Muscle of arm (tissue), 1 donor: ENCODE measurements at regions not wholly inside any gene's neighbourhood (a gene's known extent, or its start where the extent isn't known, plus 50 kb on each side); places are given as distances from the start of the nearest gene placed in this dataset.

ENCODE experiments used
- DNase-seq: peaks from one replicate; pipeline ENCODE4 v3.0.0-alpha.2; 2013

GRCh38 chrX:95585321-95585720, 1099.3 kb upstream of the DIAPH2 start:
- no peak for DNase-seq

GRCh38 chrX:95612350-95612749, 1072.3 kb upstream of the DIAPH2 start:
- no peak for DNase-seq

GRCh38 chrX:95622200-95622599, 1062.4 kb upstream of the DIAPH2 start:
- no peak for DNase-seq

GRCh38 chrX:95626748-95627147, 1057.9 kb upstream of the DIAPH2 start:
- no peak for DNase-seq

GRCh38 chrX:95628796-95629195, 1055.8 kb upstream of the DIAPH2 start:
- DNase-seq: no peak

GRCh38 chrX:95629737-95630136, 1054.9 kb upstream of the DIAPH2 start:
- DNase-seq: no peak

GRCh38 chrX:95640226-95640625, 1044.4 kb upstream of the DIAPH2 start:
- DNase-seq: no peak

GRCh38 chrX:95645738-95646137, 1038.9 kb upstream of the DIAPH2 start:
- no peak for DNase-seq

GRCh38 chrX:95662200-95662599, 1022.4 kb upstream of the DIAPH2 start:
- no peak for DNase-seq

- no peak for DNase-seq
Observed at GRCh38 chrX:95666056-95666455, 1018.6 kb upstream of the DIAPH2 start.

- no peak for DNase-seq
Observed at GRCh38 chrX:95675011-95675410, 1009.6 kb upstream of the DIAPH2 start.

- no peak for DNase-seq
Observed at GRCh38 chrX:95675794-95676193, 1008.8 kb upstream of the DIAPH2 start.

GRCh38 chrX:95678679-95679078, 1006.0 kb upstream of the DIAPH2 start:
- DNase-seq: no peak

- no peak for DNase-seq
Observed at GRCh38 chrX:95693365-95693764, 991.3 kb upstream of the DIAPH2 start.

- DNase-seq: no peak
Observed at GRCh38 chrX:95703696-95704095, 980.9 kb upstream of the DIAPH2 start.

- DNase-seq: no peak
Observed at GRCh38 chrX:95716841-95717240, 967.8 kb upstream of the DIAPH2 start.

GRCh38 chrX:95718746-95719145, 965.9 kb upstream of the DIAPH2 start:
- DNase-seq: no peak

- no peak for DNase-seq
Observed at GRCh38 chrX:95721011-95721410, 963.6 kb upstream of the DIAPH2 start.

- no peak for DNase-seq
Observed at GRCh38 chrX:95728446-95728845, 956.2 kb upstream of the DIAPH2 start.

GRCh38 chrX:95729401-95729800, 955.2 kb upstream of the DIAPH2 start:
- no peak for DNase-seq

- no peak for DNase-seq
Observed at GRCh38 chrX:95733426-95733825, 951.2 kb upstream of the DIAPH2 start.

GRCh38 chrX:95754411-95754810, 930.2 kb upstream of the DIAPH2 start:
- no peak for DNase-seq

GRCh38 chrX:95760356-95760755, 924.3 kb upstream of the DIAPH2 start:
- DNase-seq: no peak

- DNase-seq: no peak
Observed at GRCh38 chrX:95762716-95763115, 921.9 kb upstream of the DIAPH2 start.

- peak; percentile 67 for DNase-seq
Observed at GRCh38 chrX:95764972-95765451, 919.6 kb upstream of the DIAPH2 start.
